Neural cell (in vitro differentiated cells): ENCODE measurements at regions not wholly inside any gene's neighbourhood (a gene's known extent, or its start where the extent isn't known, plus 50 kb on each side); places are given as distances from the start of the nearest gene placed in this dataset.

Experiments used
- EP300 ChIP-seq: fragments of 450-650 bp; conservative IDR thresholded peaks from 2 replicates; pipeline ENCODE4 v1.6.1; 2014; ENCODE audit warnings: antibody characterized with exemption, mild to moderate bottlenecking, moderate library complexity; ENCODE audit not compliant: poor library complexity, severe bottlenecking
- POLR2AphosphoS5 ChIP-seq: IDR thresholded peaks from 2 replicates; pipeline ENCODE4 v1.6.1; 2012
- TF ChIP-seq, protein P1 (sequence below): fragments of 450-650 bp; IDR thresholded peaks from 2 replicates; pipeline ENCODE4 v1.5.1; 2014; ENCODE audit warnings: antibody characterized with exemption, mild to moderate bottlenecking, moderate library complexity; ENCODE audit not compliant: poor library complexity, severe bottlenecking
- TF ChIP-seq, protein P2 (sequence below): IDR thresholded peaks from 2 replicates; pipeline ENCODE4 v1.6.1; 2012; ENCODE audit warnings: borderline replicate concordance

DNA sequence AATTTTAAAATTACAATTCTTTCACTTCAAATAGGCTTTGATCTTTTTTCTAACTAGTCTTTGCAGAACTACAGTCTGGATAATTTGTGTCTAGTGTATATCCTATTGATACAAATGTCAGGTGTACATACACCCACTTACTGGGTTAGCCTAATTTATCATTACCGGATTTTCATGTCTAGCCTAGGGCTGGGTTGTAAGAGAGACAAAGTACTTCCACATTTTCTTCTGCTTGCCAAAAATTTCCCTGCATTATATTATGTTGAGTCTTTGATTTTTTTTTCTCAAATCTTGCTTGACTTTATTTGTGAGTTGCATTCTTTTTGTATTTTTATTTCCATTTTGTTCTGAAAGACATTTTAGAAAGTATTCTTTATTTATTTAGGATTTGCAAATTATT, 284.8 kb upstream of the FZD8 start:
- TF ChIP-seq, protein P1, sequence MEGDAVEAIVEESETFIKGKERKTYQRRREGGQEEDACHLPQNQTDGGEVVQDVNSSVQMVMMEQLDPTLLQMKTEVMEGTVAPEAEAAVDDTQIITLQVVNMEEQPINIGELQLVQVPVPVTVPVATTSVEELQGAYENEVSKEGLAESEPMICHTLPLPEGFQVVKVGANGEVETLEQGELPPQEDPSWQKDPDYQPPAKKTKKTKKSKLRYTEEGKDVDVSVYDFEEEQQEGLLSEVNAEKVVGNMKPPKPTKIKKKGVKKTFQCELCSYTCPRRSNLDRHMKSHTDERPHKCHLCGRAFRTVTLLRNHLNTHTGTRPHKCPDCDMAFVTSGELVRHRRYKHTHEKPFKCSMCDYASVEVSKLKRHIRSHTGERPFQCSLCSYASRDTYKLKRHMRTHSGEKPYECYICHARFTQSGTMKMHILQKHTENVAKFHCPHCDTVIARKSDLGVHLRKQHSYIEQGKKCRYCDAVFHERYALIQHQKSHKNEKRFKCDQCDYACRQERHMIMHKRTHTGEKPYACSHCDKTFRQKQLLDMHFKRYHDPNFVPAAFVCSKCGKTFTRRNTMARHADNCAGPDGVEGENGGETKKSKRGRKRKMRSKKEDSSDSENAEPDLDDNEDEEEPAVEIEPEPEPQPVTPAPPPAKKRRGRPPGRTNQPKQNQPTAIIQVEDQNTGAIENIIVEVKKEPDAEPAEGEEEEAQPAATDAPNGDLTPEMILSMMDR: no peak
- TF ChIP-seq POLR2AphosphoS5 (no peak), EP300 (no peak)
- TF ChIP-seq, protein P2, sequence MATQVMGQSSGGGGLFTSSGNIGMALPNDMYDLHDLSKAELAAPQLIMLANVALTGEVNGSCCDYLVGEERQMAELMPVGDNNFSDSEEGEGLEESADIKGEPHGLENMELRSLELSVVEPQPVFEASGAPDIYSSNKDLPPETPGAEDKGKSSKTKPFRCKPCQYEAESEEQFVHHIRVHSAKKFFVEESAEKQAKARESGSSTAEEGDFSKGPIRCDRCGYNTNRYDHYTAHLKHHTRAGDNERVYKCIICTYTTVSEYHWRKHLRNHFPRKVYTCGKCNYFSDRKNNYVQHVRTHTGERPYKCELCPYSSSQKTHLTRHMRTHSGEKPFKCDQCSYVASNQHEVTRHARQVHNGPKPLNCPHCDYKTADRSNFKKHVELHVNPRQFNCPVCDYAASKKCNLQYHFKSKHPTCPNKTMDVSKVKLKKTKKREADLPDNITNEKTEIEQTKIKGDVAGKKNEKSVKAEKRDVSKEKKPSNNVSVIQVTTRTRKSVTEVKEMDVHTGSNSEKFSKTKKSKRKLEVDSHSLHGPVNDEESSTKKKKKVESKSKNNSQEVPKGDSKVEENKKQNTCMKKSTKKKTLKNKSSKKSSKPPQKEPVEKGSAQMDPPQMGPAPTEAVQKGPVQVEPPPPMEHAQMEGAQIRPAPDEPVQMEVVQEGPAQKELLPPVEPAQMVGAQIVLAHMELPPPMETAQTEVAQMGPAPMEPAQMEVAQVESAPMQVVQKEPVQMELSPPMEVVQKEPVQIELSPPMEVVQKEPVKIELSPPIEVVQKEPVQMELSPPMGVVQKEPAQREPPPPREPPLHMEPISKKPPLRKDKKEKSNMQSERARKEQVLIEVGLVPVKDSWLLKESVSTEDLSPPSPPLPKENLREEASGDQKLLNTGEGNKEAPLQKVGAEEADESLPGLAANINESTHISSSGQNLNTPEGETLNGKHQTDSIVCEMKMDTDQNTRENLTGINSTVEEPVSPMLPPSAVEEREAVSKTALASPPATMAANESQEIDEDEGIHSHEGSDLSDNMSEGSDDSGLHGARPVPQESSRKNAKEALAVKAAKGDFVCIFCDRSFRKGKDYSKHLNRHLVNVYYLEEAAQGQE: no peak
